Neural crest cell (in vitro differentiated cells): ENCODE measurements at regions not wholly inside any gene's neighbourhood (a gene's known extent, or its start where the extent isn't known, plus 50 kb on each side); places are given as distances from the start of the nearest gene placed in this dataset.

Source experiments
- DNase-seq: peaks from one replicate; pipeline ENCODE4 v3.0.0; 2021; ENCODE audit warnings: low read depth, mixed read lengths, low spot score
- H3K27ac Mint-ChIP-seq: one replicate; pipeline ENCODE4 v1.8.0; 2021; ENCODE audit warnings: mild to moderate bottlenecking, mixed read lengths; ENCODE audit not compliant: unreplicated experiment
- H3K27me3 Mint-ChIP-seq: 2 replicates; pipeline ENCODE4 v1.8.0; 2021; ENCODE audit warnings: low read depth, mild to moderate bottlenecking, mixed read lengths
- H3K36me3 Mint-ChIP-seq: 2 replicates; pipeline ENCODE4 v1.8.0; 2021; ENCODE audit warnings: low read depth, mild to moderate bottlenecking, mixed read lengths
- H3K4me1 Mint-ChIP-seq: 2 replicates; pipeline ENCODE4 v1.8.0; 2021; ENCODE audit warnings: mixed read lengths
- H3K4me3 Mint-ChIP-seq: one replicate; pipeline ENCODE4 v1.8.0; 2021; ENCODE audit warnings: mild to moderate bottlenecking, mixed read lengths
- H3K9me3 Mint-ChIP-seq: 2 replicates; pipeline ENCODE4 v1.8.0; 2021; ENCODE audit warnings: mixed read lengths
- TF ChIP-seq, protein P1 (sequence below): fragments of 200-600 bp; sonication (generic); conservative IDR thresholded peaks from 2 replicates; pipeline ENCODE4 v1.5.0; 2021; ENCODE audit warnings: antibody characterized with exemption, mild to moderate bottlenecking

DNA sequence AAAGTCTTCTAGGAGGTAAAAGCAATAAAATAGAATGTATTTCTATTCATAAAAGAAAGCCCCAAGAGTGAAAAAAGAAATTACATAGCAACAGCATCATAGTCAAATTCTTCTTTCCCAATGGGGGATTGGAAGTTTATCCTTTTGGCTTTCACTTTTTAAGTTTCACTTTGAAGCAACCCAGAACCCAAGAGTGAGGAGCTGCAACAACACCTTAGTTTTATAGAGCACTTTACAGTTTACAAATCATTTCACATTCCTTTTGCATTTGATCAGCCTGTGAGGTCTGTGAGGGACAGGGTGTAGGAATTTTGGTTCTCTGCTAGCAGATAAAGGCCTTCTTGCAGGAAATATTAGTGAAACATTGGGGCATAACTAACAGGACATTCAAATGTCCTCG, 112.0 kb upstream of the NDP start:
- H3K27ac Mint-ChIP-seq, result no peak overlapping the region
- no peaks in the 10 kb centered on the region for H3K27me3 Mint-ChIP-seq
- peaks cover 16% of the 10 kb centered on the region for H3K9me3 Mint-ChIP-seq
- no peak for DNase-seq
- no peaks in the 10 kb centered on the region for H3K4me1 Mint-ChIP-seq
- peaks cover 5% of the 10 kb centered on the region for H3K36me3 Mint-ChIP-seq
- TF ChIP-seq, protein P1, sequence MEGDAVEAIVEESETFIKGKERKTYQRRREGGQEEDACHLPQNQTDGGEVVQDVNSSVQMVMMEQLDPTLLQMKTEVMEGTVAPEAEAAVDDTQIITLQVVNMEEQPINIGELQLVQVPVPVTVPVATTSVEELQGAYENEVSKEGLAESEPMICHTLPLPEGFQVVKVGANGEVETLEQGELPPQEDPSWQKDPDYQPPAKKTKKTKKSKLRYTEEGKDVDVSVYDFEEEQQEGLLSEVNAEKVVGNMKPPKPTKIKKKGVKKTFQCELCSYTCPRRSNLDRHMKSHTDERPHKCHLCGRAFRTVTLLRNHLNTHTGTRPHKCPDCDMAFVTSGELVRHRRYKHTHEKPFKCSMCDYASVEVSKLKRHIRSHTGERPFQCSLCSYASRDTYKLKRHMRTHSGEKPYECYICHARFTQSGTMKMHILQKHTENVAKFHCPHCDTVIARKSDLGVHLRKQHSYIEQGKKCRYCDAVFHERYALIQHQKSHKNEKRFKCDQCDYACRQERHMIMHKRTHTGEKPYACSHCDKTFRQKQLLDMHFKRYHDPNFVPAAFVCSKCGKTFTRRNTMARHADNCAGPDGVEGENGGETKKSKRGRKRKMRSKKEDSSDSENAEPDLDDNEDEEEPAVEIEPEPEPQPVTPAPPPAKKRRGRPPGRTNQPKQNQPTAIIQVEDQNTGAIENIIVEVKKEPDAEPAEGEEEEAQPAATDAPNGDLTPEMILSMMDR, result no peak
- no peak overlapping the region for H3K4me3 Mint-ChIP-seq

DNA sequence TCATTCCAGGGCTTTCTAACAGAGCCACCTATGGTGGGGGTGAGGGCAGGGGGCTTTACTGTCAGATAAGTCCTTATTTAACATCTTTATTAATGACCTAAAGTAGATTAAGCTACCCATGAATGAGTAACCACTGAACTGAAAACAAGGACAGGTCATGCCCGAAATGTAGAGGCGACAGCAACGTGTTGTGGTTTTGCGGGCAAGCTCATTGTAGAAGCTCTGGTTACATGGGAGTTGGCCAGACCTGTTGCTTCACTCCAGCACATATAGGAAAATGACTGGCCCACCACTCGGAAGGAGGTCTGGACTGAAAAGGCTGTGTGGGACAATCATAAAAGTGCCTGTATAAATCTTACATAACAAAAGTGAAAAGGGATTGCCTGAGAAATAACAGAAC, 109.6 kb upstream of the NDP start:
- DNase-seq, result no peak
- Mint-ChIP-seq H3K4me1 (no peaks in the 10 kb centered on the region), H3K9me3 (peaks cover 18% of the 10 kb centered on the region), H3K36me3 (no peaks in the 10 kb centered on the region), H3K27me3 (no peaks in the 10 kb centered on the region), H3K4me3 (no peak overlapping the region), H3K27ac (no peak overlapping the region)
- TF ChIP-seq, protein P1, result no peak

DNA sequence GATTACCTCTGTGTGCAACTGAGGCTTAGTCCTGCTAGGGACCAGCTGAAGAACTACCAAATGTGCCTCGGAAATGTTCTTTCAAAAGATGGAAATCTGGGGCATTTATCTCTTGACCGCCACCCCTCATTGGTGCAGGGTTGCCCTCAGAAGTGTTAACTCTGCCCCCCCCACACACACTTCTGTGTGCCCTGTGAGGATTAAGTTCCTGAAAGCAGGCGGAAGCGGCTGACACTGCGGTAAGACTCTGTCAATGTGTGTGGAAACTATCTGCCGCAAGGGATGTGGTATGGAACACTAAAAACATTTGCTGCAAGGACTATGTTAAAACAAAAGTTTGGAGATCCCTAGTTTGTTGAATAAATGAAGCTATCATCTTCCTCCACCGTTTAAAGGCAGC, 106.9 kb upstream of the NDP start:
- TF ChIP-seq, protein P1, result no peak
- Mint-ChIP-seq H3K36me3 (peaks cover 4% of the 10 kb centered on the region), H3K27ac (no peak overlapping the region), H3K9me3 (peaks cover 18% of the 10 kb centered on the region), H3K4me1 (no peaks in the 10 kb centered on the region), H3K27me3 (no peaks in the 10 kb centered on the region), H3K4me3 (no peak overlapping the region)
- DNase-seq, result no peak

DNA sequence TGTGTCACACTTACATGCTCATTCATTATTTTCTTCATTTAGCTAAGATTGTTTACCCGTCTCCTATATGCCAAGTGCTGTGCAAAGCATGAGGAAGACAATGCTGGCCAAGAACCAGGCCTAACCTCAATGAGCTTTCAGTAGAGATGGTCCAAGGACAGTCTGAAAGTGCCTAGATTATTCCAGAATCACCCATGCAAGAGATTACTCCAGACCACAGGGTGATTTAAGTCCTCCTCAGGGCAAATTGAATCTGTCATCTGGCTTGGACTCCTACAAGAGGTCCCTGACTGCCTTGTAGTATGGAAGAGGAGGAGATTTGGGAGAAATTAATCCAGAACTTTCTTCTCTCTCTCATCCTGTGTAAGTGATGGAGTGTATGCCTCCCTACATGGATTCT, 99.4 kb upstream of the NDP start:
- peaks cover 3% of the 10 kb centered on the region for H3K36me3 Mint-ChIP-seq
- H3K4me1 Mint-ChIP-seq, result no peaks in the 10 kb centered on the region
- no peaks in the 10 kb centered on the region for H3K27me3 Mint-ChIP-seq
- DNase-seq, result no peak
- no peak overlapping the region for H3K27ac Mint-ChIP-seq
- peaks cover 30% of the 10 kb centered on the region for H3K9me3 Mint-ChIP-seq
- H3K4me3 Mint-ChIP-seq, result no peak overlapping the region
- TF ChIP-seq, protein P1, result no peak

DNA sequence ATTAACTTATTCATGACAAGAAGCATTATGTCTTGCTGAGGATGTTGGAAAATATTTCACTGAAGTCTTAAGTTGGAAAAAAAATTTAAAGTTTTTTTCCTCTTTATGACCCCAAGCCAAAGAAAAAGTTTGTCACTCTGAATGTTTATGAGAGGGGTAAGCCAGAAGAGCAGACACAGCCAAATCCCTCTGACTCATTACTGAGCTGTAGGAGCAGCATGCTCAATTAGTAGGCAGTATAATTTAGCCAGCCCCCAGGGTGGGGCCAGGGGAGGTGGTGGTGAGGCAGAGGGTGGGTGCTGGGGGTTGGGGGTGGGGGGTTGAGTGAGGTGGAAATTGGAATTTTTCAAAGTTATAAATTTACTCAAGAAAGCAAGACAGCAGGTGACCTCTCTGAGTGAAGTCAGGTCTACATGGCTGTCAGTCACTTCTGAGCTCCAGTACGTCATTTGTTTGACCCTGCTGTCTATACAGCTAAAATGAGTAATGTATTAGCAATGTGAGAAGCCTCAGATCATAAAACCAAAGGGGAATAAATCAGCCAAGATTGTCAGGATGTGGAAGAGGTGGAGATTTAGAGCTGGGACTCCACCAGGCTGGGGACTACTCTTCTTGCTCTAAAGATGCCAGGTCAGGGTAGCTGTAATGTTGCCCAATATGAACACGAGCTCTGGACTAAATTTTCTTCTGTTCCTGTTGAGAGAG, 98.8 kb upstream of the NDP start:
- Mint-ChIP-seq H3K36me3 (no peaks in the 10 kb centered on the region), H3K27ac (no peak overlapping the region), H3K4me3 (no peak overlapping the region), H3K9me3 (peaks cover 29% of the 10 kb centered on the region), H3K4me1 (no peaks in the 10 kb centered on the region), H3K27me3 (no peaks in the 10 kb centered on the region)
- DNase-seq, result no peak
- TF ChIP-seq, protein P1, result no peak
